IMR-90 (cell line): ENCODE measurements at regions not wholly inside any gene's neighbourhood (a gene's known extent, or its start where the extent isn't known, plus 50 kb on each side); places are given as distances from the start of the nearest gene placed in this dataset.

Experiments
- ATAC-seq: fragments of 200-7000 bp; cut with Tn5 transposase; 2 replicates; pipeline ENCODE4 v1.9.1; 2020; ENCODE audit warnings: low read depth, mild to moderate bottlenecking, moderate library complexity
- BruUV-seq: library from RNA; stranded (reverse); fragments of 400-500 nt; replicated peaks from 2 replicates; lab custom pipeline; 2021; lab: Mats Ljungman, UMichigan
- CTCF ChIA-PET: fragments of 300-600 bp; formaldehyde crosslinking; extraction: SDS; loops from one replicate; lab custom pipeline; 2021; ENCODE audit warnings: antibody characterized with exemption; lab: Yijun Ruan, JAX
- POLR2A ChIA-PET: fragments of 300-600 bp; sonication (Branson Sonifier 250); formaldehyde crosslinking; loops from one replicate; lab custom pipeline; 2022; ENCODE audit warnings: antibody characterized with exemption; ENCODE audit not compliant: unreplicated experiment; lab: Charles Lee
- DNase-seq: peaks from one replicate; pipeline ENCODE4 v3.0.0; 2013
- H2AFZ ChIP-seq: replicated peaks from 2 replicates; pipeline ENCODE3; 2013; ENCODE audit warnings: low read length, mild to moderate bottlenecking; ENCODE audit not compliant: poor library complexity
- H2AK5ac ChIP-seq: 2 replicates; pipeline ENCODE4 v1.6.1; 2013; ENCODE audit warnings: low read depth, low read length, inconsistent platforms
- H2AK9ac ChIP-seq: replicated peaks from 2 replicates; pipeline ENCODE3; 2013; ENCODE audit warnings: mild to moderate bottlenecking, low read depth, low read length, moderate library complexity; ENCODE audit not compliant: poor library complexity
- H2BK120ac ChIP-seq: 2 replicates; pipeline ENCODE4 v1.6.1; 2013; ENCODE audit warnings: low read depth, low read length, inconsistent platforms
- H2BK15ac ChIP-seq: 3 replicates; pipeline ENCODE4 v1.6.1; 2013; ENCODE audit warnings: low read depth, low read length, inconsistent platforms
- H2BK20ac ChIP-seq: 2 replicates; pipeline ENCODE4 v1.6.1; 2013; ENCODE audit warnings: low read depth, mild to moderate bottlenecking, inconsistent platforms, low read length, moderate library complexity
- H2BK5ac ChIP-seq: 2 replicates; pipeline ENCODE4 v1.6.1; 2013; ENCODE audit warnings: mild to moderate bottlenecking, low read depth, low read length, inconsistent platforms; ENCODE audit not compliant: poor library complexity, severe bottlenecking
- H3K14ac ChIP-seq: replicated peaks from 2 replicates; pipeline ENCODE4 v1.6.1; 2013; ENCODE audit warnings: low read depth, low read length, inconsistent platforms
- H3K18ac ChIP-seq: 2 replicates; pipeline ENCODE4 v1.6.1; 2013; ENCODE audit warnings: low read depth, low read length, control low read depth
- H3K23ac ChIP-seq: 2 replicates; pipeline ENCODE4 v1.6.1; 2013; ENCODE audit warnings: low read depth, low read length, inconsistent platforms
- H3K27ac ChIP-seq: 2 replicates; pipeline ENCODE4 v1.5.1; 2013; ENCODE audit warnings: mild to moderate bottlenecking, control low read depth, low read length; ENCODE audit not compliant: insufficient read depth
- H3K27me3 ChIP-seq: 2 replicates; pipeline ENCODE4 v1.6.1; 2013; ENCODE audit warnings: low read length; ENCODE audit not compliant: control insufficient read depth, insufficient read depth
- H3K36me3 ChIP-seq: 2 replicates; pipeline ENCODE4 v1.6.1; 2013; ENCODE audit warnings: low read length, mixed read lengths; ENCODE audit not compliant: control insufficient read depth, insufficient read depth
- H3K4ac ChIP-seq: 2 replicates; pipeline ENCODE4 v1.6.1; 2013; ENCODE audit warnings: low read depth, low read length, inconsistent platforms
- H3K4me1 ChIP-seq: 2 replicates; pipeline ENCODE4 v1.6.1; 2013; ENCODE audit warnings: low read length, mixed read lengths; ENCODE audit not compliant: control insufficient read depth, insufficient read depth
- H3K4me2 ChIP-seq: 2 replicates; pipeline ENCODE4 v1.6.1; 2013; ENCODE audit warnings: low read depth, mild to moderate bottlenecking, control low read depth, low read length, moderate library complexity
- H3K4me3 ChIP-seq: 2 replicates; pipeline ENCODE4 v1.5.1; 2013; ENCODE audit warnings: low read depth, mild to moderate bottlenecking, control low read depth, low read length, moderate library complexity; ENCODE audit not compliant: insufficient read depth
- H3K56ac ChIP-seq: 2 replicates; pipeline ENCODE4 v1.6.1; 2013; ENCODE audit warnings: low read length, inconsistent platforms; ENCODE audit not compliant: insufficient read depth; ENCODE audit errors: extremely low read depth
- H3K79me1 ChIP-seq, 2 experiments: 2 replicates each; pipeline ENCODE4 v1.6.1; 2013; ENCODE audit warnings: low read length in 2 of 2, inconsistent platforms in 1 of 2, low read depth in 1 of 2
- H3K9ac ChIP-seq: 2 replicates; pipeline ENCODE4 v1.6.1; 2013; ENCODE audit warnings: low read depth, low read length, control low read depth
- H3K9me1 ChIP-seq: 2 replicates; pipeline ENCODE4 v1.6.1; 2013; ENCODE audit warnings: low read length, inconsistent platforms; ENCODE audit not compliant: insufficient read depth
- H3K9me3 ChIP-seq: 2 replicates; pipeline ENCODE4 v1.6.1; 2013; ENCODE audit warnings: low read length; ENCODE audit not compliant: control insufficient read depth, insufficient read depth
- H4K20me1 ChIP-seq: 2 replicates; pipeline ENCODE4 v1.6.1; 2013; ENCODE audit warnings: low read length, inconsistent platforms; ENCODE audit not compliant: insufficient read depth
- H4K5ac ChIP-seq: 2 replicates; pipeline ENCODE4 v1.6.1; 2013; ENCODE audit warnings: mild to moderate bottlenecking, low read depth, low read length, control low read depth
- H4K8ac ChIP-seq, 2 experiments: 2 replicates each; pipeline ENCODE4 v1.6.1; 2013; ENCODE audit warnings: low read depth in 2 of 2, low read length in 2 of 2, control low read depth in 1 of 2, inconsistent platforms in 1 of 2
- H4K91ac ChIP-seq: 2 replicates; pipeline ENCODE4 v1.6.1; 2013; ENCODE audit warnings: low read depth, low read length, inconsistent platforms; ENCODE audit not compliant: insufficient read depth
- CEBPB ChIP-seq: IDR thresholded peaks from 2 replicates; pipeline ENCODE4 v1.6.1; 2012; ENCODE audit warnings: low read depth, low read length, improper control_type of control experiment
- CHD1 ChIP-seq: IDR thresholded peaks from 2 replicates; pipeline ENCODE4 v1.6.1; 2012; ENCODE audit warnings: low read depth, low read length, improper control_type of control experiment
- CTCF ChIP-seq: conservative IDR thresholded peaks from 2 replicates; pipeline ENCODE4 v1.5.1; 2012; ENCODE audit warnings: mild to moderate bottlenecking, low read depth, low read length, improper control_type of control experiment
- ELK1 ChIP-seq: fragments of 150-350 bp; IDR thresholded peaks from 2 replicates; pipeline ENCODE4 v1.6.1; 2016; ENCODE audit warnings: low read depth, mild to moderate bottlenecking, low read length, moderate library complexity, borderline replicate concordance
- FOS ChIP-seq: fragments of 150-350 bp; IDR thresholded peaks from 2 replicates; pipeline ENCODE4 v1.6.1; 2016; ENCODE audit warnings: low read depth, low read length
- MAZ ChIP-seq: IDR thresholded peaks from 2 replicates; pipeline ENCODE4 v1.6.1; 2012; ENCODE audit warnings: low read depth, mild to moderate bottlenecking, low read length, improper control_type of control experiment, moderate library complexity, borderline replicate concordance
- MXI1 ChIP-seq: IDR thresholded peaks from 2 replicates; pipeline ENCODE4 v1.6.1; 2012; ENCODE audit warnings: low read depth, mild to moderate bottlenecking, low read length, moderate library complexity, borderline replicate concordance
- NFE2L2 ChIP-seq: fragments of 150-350 bp; IDR thresholded peaks from 2 replicates; pipeline ENCODE4 v1.6.1; 2016; ENCODE audit warnings: low read depth, mild to moderate bottlenecking, low read length
- POLR2A ChIP-seq: IDR thresholded peaks from 2 replicates; pipeline ENCODE4 v1.6.1; 2012; ENCODE audit warnings: mild to moderate bottlenecking, low read depth, low read length
- RAD21 ChIP-seq: IDR thresholded peaks from 2 replicates; pipeline ENCODE4 v1.6.1; 2012; ENCODE audit warnings: low read length, improper control_type of control experiment
- RCOR1 ChIP-seq: IDR thresholded peaks from 2 replicates; pipeline ENCODE4 v1.6.1; 2012; ENCODE audit warnings: mild to moderate bottlenecking, low read length, improper control_type of control experiment; ENCODE audit not compliant: insufficient replicate concordance
- SMC3 ChIP-seq: fragments of 150-350 bp; IDR thresholded peaks from 2 replicates; pipeline ENCODE4 v1.6.1; 2016; ENCODE audit warnings: low read depth, mild to moderate bottlenecking, antibody characterized with exemption, low read length, moderate library complexity
- WGBS, 2 experiments: methylation state at CpG; one replicate each; pipeline versions ENCODE4 v1.1.5 to v1.1.7; 2013; ENCODE audit warnings: missing lambda C conversion rate in 2 of 2; ENCODE audit not compliant: insufficient read length in 1 of 2; ENCODE audit errors: extremely low coverage in 2 of 2; 5-methylcytosine and 5-hydroxymethylcytosine counted together
- dilution Hi-C: fragments of 300-500 bp; cut with HindIII; formaldehyde crosslinking; loops from one replicate; pipeline ENCODE4 v1.14.3; 2018; ENCODE audit warnings: low sequenced_read_pairs; ENCODE audit not compliant: unreplicated experiment
- in situ Hi-C: fragments of 300-500 bp; cut with MboI; formaldehyde crosslinking; loops from 3 replicates; pipeline ENCODE4 v1.14.3; 2019; ENCODE audit warnings: low sequenced_read_pairs, inconsistent platforms, mixed read lengths
- intact Hi-C: fragments of 100-400 bp; cut with micrococcal nuclease; formaldehyde crosslinking; loops from 2 replicates; pipeline ENCODE4 v1.10.0; 2022
- TF ChIP-seq, protein P1 (sequence below): fragments of 150-350 bp; IDR thresholded peaks from 2 replicates; pipeline ENCODE4 v1.6.1; 2017; ENCODE audit warnings: mild to moderate bottlenecking, antibody characterized with exemption, low read length, low read depth

- TF ChIP-seq ELK1 = no peak
- no peak for TF ChIP-seq NFE2L2
- no peak for TF ChIP-seq MXI1
- TF ChIP-seq CTCF = no peak
- no peak for TF ChIP-seq FOS
- TF ChIP-seq CHD1 = no peak
- TF ChIP-seq POLR2A = no peak
- TF ChIP-seq SMC3 = no peak
- TF ChIP-seq, protein P1, sequence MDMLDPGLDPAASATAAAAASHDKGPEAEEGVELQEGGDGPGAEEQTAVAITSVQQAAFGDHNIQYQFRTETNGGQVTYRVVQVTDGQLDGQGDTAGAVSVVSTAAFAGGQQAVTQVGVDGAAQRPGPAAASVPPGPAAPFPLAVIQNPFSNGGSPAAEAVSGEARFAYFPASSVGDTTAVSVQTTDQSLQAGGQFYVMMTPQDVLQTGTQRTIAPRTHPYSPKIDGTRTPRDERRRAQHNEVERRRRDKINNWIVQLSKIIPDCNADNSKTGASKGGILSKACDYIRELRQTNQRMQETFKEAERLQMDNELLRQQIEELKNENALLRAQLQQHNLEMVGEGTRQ = no peak
- TF ChIP-seq RCOR1 = no peak
- TF ChIP-seq RAD21 = no peak
- no peak for TF ChIP-seq MAZ
- no peak for TF ChIP-seq CEBPB
- H2AK9ac ChIP-seq = no peak overlapping the region
- H3K79me1 ChIP-seq = no peaks in the 10 kb centered on the region
- no peak overlapping the region for H2AFZ ChIP-seq
- no peak overlapping the region for H3K23ac ChIP-seq
- WGBS, 2 experiments = 80% methylated on average over 1 of the region's 4 CpGs; no CpG with 5 or more reads in 1 of the 2 experiments
- H3K9me3 ChIP-seq = no peaks in the 10 kb centered on the region
- intact Hi-C loops (no loop called here), in situ Hi-C loops (no loop called here), dilution Hi-C loops (no loop called here)
- H4K5ac ChIP-seq = no peak overlapping the region
- no peaks in the 10 kb centered on the region for H3K36me3 ChIP-seq
- ChIA-PET POLR2A (no interaction called here), CTCF (no interaction called here)
- no peaks in the 10 kb centered on the region for H3K4me1 ChIP-seq
- H2BK5ac ChIP-seq = no peak overlapping the region
- no peak overlapping the region for H2BK120ac ChIP-seq
- no TSS peak for BruUV-seq
- no peak overlapping the region for H3K4me2 ChIP-seq
- no peak overlapping the region for H3K9ac ChIP-seq
- no peak for ATAC-seq
- H2BK15ac ChIP-seq = no peak overlapping the region
- H4K8ac ChIP-seq = no peak overlapping the region
- H3K27me3 ChIP-seq = peaks cover 2% of the 10 kb centered on the region
- no peaks in the 10 kb centered on the region for H3K9me1 ChIP-seq
- H3K27ac ChIP-seq = no peak overlapping the region
- no peak overlapping the region for H3K18ac ChIP-seq
- no peaks in the 10 kb centered on the region for H4K20me1 ChIP-seq
- no peak overlapping the region for H3K4ac ChIP-seq
- no peak overlapping the region for H3K4me3 ChIP-seq
- no peak overlapping the region for H2AK5ac ChIP-seq
- H4K91ac ChIP-seq = no peak overlapping the region
- no peak overlapping the region for H3K14ac ChIP-seq
- H2BK20ac ChIP-seq = no peak overlapping the region
- no peak for DNase-seq
- no peak overlapping the region for H3K56ac ChIP-seq
Observed at GRCh38 chr3:109718850-109719249, 381.5 kb upstream of the DPPA4 start.
